Upper lobe of right lung (tissue), 1 donor: ENCODE measurements at regions not wholly inside any gene's neighbourhood (a gene's known extent, or its start where the extent isn't known, plus 50 kb on each side); places are given as distances from the start of the nearest gene placed in this dataset.
"Not testable (repeated sequence)": the region's sequence is repeated elsewhere in the genome, so short reads cannot be mapped to it uniquely, and the experiment has no call there.

Source experiments
- ATAC-seq: fragments of 200-7000 bp; cut with Tn5 transposase; one replicate; pipeline ENCODE4 v1.9.1; 2020; ENCODE audit warnings: mild to moderate bottlenecking, moderate library complexity
- DNase-seq: peaks from one replicate; pipeline ENCODE4 v3.0.0-alpha.2; 2020
- H3K27ac ChIP-seq: fragments of 200-600 bp; one replicate; pipeline ENCODE4 v1.8.0; 2022
- H3K27me3 ChIP-seq: fragments of 200-600 bp; one replicate; pipeline ENCODE4 v1.8.0; 2022; ENCODE audit warnings: mild to moderate bottlenecking
- H3K36me3 ChIP-seq: fragments of 200-600 bp; one replicate; pipeline ENCODE4 v1.8.0; 2022
- H3K4me1 ChIP-seq: fragments of 200-600 bp; one replicate; pipeline ENCODE4 v1.8.0; 2022
- H3K4me3 ChIP-seq: fragments of 200-600 bp; one replicate; pipeline ENCODE4 v1.8.0; 2022; ENCODE audit warnings: mild to moderate bottlenecking
- H3K9me3 ChIP-seq: fragments of 200-600 bp; one replicate; pipeline ENCODE4 v1.8.0; 2022
- CTCF ChIP-seq: fragments of 200-600 bp; IDR thresholded peaks from one replicate; pipeline ENCODE4 v1.8.0; 2022; ENCODE audit warnings: antibody characterized with exemption
- intact Hi-C: fragments of 100-400 bp; cut with DNase I; formaldehyde crosslinking; loops from one replicate; pipeline ENCODE4 v1.11.0; 2022
- donor health status: DM: no; HTN: yes; CAD: no; lungs with severe emphysema.

- H3K36me3 ChIP-seq: no peaks in the 10 kb centered on the region
- DNase-seq: no peak
- no peak for ATAC-seq
- no peak for TF ChIP-seq CTCF
- no peak overlapping the region for H3K27ac ChIP-seq
- H3K27me3 ChIP-seq: no peaks in the 10 kb centered on the region
- H3K9me3 ChIP-seq: no peaks in the 10 kb centered on the region
- H3K4me3 ChIP-seq: no peak overlapping the region
- H3K4me1 ChIP-seq: no peaks in the 10 kb centered on the region
- intact Hi-C loops: no loop called here
Measured at GRCh38 chr5:63213256-63213655, 634.6 kb downstream of the LRRC70 start.

DNA sequence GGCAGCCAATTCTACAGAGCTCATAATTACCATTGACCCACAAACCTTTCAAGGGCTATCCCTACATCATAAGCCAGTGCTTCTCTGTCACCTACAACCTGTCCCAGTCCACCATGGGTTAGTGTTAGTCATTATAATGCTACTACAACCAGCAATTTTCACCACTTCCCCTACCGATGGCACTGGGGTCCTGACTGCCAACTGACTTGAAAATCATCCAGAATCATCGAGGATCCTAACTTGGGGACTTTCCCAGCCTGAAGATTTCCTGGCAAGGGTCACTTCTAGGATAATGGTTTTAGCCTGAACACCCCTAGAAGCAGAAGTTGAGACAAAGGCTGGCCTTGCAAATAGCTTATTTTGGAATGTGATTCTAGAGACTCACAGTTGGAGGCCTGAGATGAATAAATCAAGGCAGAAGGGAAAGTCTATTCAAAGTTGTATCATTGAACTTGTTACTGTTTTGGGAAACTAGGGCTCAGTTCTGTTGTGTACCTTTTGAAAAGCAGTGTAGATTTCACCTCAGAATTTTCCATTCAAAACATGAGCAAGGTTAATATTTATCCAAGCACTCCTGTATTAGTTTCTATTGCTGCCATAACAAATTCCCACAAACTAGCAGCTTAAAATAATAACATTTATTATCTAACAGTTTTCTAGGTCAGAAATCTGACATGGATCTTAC lies 633.0 kb downstream of the LRRC70 start:
- Histone ChIP-seq H3K27ac (no peak overlapping the region), H3K4me1 (no peaks in the 10 kb centered on the region), H3K9me3 (no peaks in the 10 kb centered on the region), H3K27me3 (no peaks in the 10 kb centered on the region), H3K4me3 (no peak overlapping the region), H3K36me3 (no peaks in the 10 kb centered on the region)
- TF ChIP-seq CTCF: no peak
- ATAC-seq: no peak
- intact Hi-C loops: no loop called here
- DNase-seq: no peak

DNA sequence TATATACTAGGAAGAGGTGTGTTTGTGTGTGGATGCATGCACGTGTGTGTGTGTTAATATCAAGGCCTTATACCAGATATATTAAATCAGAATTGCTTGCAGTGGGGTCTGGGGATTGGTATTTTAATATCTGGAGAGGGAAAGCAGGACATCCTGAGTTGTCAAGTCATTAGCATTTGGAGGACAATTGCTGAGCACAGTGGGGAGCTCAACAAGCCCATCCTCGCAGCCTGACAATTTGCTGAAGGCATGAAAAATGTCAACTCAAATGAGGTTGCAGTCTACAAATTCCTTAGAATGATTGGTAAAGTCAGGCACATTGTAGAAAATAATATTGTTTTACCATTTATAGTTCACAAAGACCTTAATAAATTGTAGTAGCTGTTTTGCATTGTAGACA lies 627.4 kb downstream of the LRRC70 start:
- H3K27ac ChIP-seq: no peak overlapping the region
- no peak for TF ChIP-seq CTCF
- no peak for DNase-seq
- no peaks in the 10 kb centered on the region for H3K4me1 ChIP-seq
- no peaks in the 10 kb centered on the region for H3K36me3 ChIP-seq
- H3K9me3 ChIP-seq: no peaks in the 10 kb centered on the region
- intact Hi-C loops: no loop called here
- no peak overlapping the region for H3K4me3 ChIP-seq
- H3K27me3 ChIP-seq: no peaks in the 10 kb centered on the region
- no peak for ATAC-seq

GRCh38 chr5:63201738-63202137 lies 623.1 kb downstream of the LRRC70 start:
- intact Hi-C loops: no loop called here
- Histone ChIP-seq H3K9me3 (no peaks in the 10 kb centered on the region), H3K36me3 (no peaks in the 10 kb centered on the region), H3K4me1 (no peaks in the 10 kb centered on the region), H3K27me3 (no peaks in the 10 kb centered on the region), H3K4me3 (no peak overlapping the region), H3K27ac (no peak overlapping the region)
- DNase-seq (no peak), ATAC-seq (no peak)
- TF ChIP-seq CTCF: no peak

DNA sequence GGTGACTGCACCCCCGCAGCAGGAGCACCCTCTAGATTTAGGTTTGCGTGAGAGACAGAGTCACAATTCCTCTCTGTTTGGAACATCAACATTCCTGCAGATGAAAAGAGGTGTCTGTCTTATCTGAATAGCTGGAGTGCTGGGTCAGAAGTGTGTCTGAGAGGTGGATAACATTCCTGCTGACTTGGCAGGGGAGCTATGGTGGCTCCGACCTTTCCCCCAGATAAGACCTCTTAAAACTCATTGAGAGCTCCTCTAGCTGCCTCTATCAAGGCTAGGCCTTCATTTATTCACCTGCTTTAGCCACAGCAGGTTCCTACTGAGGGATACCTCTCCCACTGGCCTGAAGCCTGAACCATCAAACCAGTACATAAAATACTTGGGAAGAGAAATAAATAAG lies 615.5 kb downstream of the LRRC70 start:
- Histone ChIP-seq H3K27me3 (no peaks in the 10 kb centered on the region), H3K27ac (no peak overlapping the region), H3K9me3 (no peaks in the 10 kb centered on the region), H3K4me1 (no peaks in the 10 kb centered on the region), H3K4me3 (no peak overlapping the region), H3K36me3 (no peaks in the 10 kb centered on the region)
- TF ChIP-seq CTCF: no peak
- intact Hi-C loops: no loop called here
- no peak for DNase-seq
- ATAC-seq: peak; percentile 64

- H3K27ac ChIP-seq, H3K27me3 ChIP-seq, H3K4me3 ChIP-seq, H3K4me1 ChIP-seq, intact Hi-C loops, H3K9me3 ChIP-seq, DNase-seq, H3K36me3 ChIP-seq, ATAC-seq: not testable (repeated sequence)
Measured at GRCh38 chr5:63180190-63180589, 601.6 kb downstream of the LRRC70 start.
